GM12891 (cell line): ENCODE measurements at regions not wholly inside any gene's neighbourhood (a gene's known extent, or its start where the extent isn't known, plus 50 kb on each side); places are given as distances from the start of the nearest gene placed in this dataset.

ENCODE experiments used
- DNase-seq: peaks from one replicate; pipeline ENCODE4 v3.0.0; 2011; ENCODE audit warnings: low spot score; ENCODE audit not compliant: insufficient read length
- FAIRE-seq: peaks from 2 replicates; lab custom pipeline; 2011; peaks lifted over from hg19 to GRCh38; lab: Jason Lieb, UNC
- PAX5 ChIP-seq: IDR thresholded peaks from 2 replicates; pipeline ENCODE4 v1.6.1; 2011; ENCODE audit warnings: low read length, moderate library complexity, mild to moderate bottlenecking; ENCODE audit not compliant: insufficient read depth, severe bottlenecking
- POLR2A ChIP-seq: IDR thresholded peaks from 2 replicates; pipeline ENCODE4 v1.6.1; 2011; ENCODE audit warnings: low read depth, low read length, control low read depth
- POLR2AphosphoS5 ChIP-seq: IDR thresholded peaks from 2 replicates; pipeline ENCODE4 v1.6.1; 2011; ENCODE audit warnings: low read depth, low read length, control low read depth
- POU2F2 ChIP-seq: IDR thresholded peaks from 2 replicates; pipeline ENCODE4 v1.6.1; 2011; ENCODE audit warnings: low read depth, mild to moderate bottlenecking, control low read depth, low read length, moderate library complexity
- SPI1 ChIP-seq: IDR thresholded peaks from 2 replicates; pipeline ENCODE4 v1.6.1; 2011; ENCODE audit warnings: low read depth, low read length, control low read depth
- TAF1 ChIP-seq: IDR thresholded peaks from 2 replicates; pipeline ENCODE4 v1.6.1; 2011; ENCODE audit warnings: low read depth, low read length, control low read depth

DNA sequence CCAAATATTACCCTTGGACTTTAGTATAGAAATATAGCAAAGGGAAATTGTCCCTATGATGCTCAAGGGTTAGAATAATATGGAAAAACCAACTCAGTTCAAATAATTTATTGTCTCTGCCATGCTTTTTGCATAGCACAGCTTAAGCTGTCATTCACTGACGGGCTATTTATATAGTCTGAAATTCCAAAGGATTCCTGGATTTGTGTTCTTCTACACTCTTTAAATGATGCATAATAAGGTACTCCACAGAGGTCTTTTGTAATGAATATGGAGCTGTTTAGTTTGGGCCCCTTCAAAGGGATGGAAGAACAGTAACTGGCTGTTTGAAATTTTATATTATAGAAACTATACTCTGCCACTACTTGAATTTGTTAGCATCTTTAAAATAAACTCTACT is 276.6 kb upstream of the FERD3L start:
- no peak for TF ChIP-seq SPI1
- no peak for TF ChIP-seq TAF1
- TF ChIP-seq POLR2A, result no peak
- DNase-seq, result no peak
- FAIRE-seq, result no peak

DNA sequence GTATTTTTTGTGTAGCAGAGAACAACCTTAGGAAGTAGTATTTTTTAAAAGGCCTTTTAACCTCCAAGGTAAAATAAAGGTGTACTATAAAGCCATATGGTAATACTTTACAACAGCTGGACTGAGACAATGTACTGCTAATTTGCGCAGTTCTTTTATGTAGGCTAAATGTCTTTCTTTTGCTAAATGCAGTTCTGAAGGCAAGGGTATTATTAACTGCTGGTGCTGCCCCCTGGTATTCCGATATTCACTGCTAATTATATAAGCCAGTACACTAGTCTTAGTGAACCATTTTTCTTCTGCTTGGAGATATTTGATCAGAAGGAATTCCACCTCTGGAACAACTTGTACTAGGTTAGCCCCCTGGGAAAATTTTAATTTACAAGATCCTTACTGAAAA is 272.0 kb upstream of the FERD3L start:
- no peak for TF ChIP-seq POLR2AphosphoS5
- TF ChIP-seq PAX5, result no peak
- no peak for TF ChIP-seq POU2F2
- no peak for TF ChIP-seq SPI1
- TF ChIP-seq POLR2A, result no peak
- no peak for TF ChIP-seq TAF1
- DNase-seq (no peak), FAIRE-seq (no peak)

DNA sequence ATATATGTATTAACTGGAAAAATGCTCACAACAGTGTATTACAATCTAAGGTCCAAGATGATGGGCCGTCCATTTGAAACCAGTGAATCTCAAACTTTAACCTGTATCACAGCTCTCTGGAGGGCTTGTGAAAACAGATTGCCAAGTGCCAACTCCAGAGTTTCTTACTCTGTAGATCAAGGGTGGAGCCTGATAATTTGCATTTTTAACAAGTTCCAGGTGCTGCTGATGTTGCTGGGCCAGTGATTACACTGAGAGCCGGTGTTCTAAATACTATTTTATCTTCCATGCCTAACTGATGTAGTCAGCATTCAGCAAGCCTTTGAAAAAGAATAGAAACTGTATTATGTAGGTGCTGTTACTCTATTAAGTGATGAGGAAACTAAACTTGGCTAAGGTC is 269.9 kb upstream of the FERD3L start:
- no peak for FAIRE-seq
- DNase-seq, result no peak
- TF ChIP-seq TAF1 (no peak), POLR2AphosphoS5 (no peak), POU2F2 (no peak), SPI1 (no peak), POLR2A (no peak), PAX5 (no peak)

- no peak for DNase-seq
- no peak for FAIRE-seq
Observed at GRCh38 chr7:19413443-19413965, 268.3 kb upstream of the FERD3L start.

DNA sequence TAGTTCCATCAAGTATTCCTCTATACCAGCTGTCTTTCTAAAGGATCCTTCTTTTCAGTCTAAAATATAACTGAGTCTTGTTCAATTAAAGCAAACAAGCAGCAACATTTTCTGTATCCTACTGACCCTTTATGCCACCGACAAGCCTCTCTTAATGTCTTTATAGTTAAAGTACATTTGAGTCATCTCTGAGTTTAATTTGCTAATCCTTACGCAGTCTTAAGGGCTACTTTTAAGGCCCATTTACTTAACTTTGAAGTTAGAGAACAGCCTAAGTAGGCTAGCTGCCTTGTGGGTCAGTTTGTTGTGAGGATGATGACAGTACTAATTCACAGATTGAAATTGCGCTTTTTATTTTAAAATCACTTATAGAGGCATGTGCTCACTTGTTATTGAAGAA is 265.5 kb upstream of the FERD3L start:
- no peak for FAIRE-seq
- TF ChIP-seq POLR2AphosphoS5 (no peak), TAF1 (no peak), POLR2A (no peak), POU2F2 (no peak), SPI1 (no peak), PAX5 (no peak)
- DNase-seq, result no peak

More at GRCh38 chr7:19413443-19413965, 268.3 kb upstream of the FERD3L start:
- no peak for TF ChIP-seq POLR2AphosphoS5
- TF ChIP-seq TAF1, result no peak
- no peak for TF ChIP-seq POU2F2
- TF ChIP-seq PAX5, result no peak
- no peak for TF ChIP-seq SPI1
- no peak for TF ChIP-seq POLR2A

DNA sequence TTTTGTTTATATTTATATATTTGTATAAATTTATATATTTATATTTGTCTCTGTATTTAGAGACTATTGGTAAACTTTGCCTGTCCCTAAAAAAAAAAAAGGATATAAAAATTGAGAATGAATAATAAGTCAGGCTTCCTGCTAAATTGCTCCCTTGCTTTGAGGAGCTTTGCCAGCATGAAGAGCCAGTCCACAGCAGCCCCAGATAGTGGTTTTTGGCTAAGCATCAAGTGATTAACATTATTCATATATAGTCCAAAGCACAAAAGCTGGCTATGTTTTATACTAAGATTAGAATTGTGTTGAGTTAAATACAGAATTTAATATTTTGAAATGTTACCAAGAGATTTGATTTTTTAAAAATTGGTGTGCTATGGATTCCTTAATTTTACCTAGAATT is 264.9 kb upstream of the FERD3L start:
- no peak for TF ChIP-seq SPI1
- no peak for TF ChIP-seq TAF1
- no peak for TF ChIP-seq POLR2A
- TF ChIP-seq POU2F2, result no peak
- no peak for TF ChIP-seq PAX5
- no peak for TF ChIP-seq POLR2AphosphoS5
- DNase-seq (no peak), FAIRE-seq (no peak)

GRCh38 chr7:19408706-19409220 is 263.5 kb upstream of the FERD3L start:
- DNase-seq (no peak), FAIRE-seq (no peak)
- TF ChIP-seq SPI1 (no peak), POU2F2 (no peak), POLR2A (no peak), PAX5 (no peak), POLR2AphosphoS5 (no peak), TAF1 (no peak)

DNA sequence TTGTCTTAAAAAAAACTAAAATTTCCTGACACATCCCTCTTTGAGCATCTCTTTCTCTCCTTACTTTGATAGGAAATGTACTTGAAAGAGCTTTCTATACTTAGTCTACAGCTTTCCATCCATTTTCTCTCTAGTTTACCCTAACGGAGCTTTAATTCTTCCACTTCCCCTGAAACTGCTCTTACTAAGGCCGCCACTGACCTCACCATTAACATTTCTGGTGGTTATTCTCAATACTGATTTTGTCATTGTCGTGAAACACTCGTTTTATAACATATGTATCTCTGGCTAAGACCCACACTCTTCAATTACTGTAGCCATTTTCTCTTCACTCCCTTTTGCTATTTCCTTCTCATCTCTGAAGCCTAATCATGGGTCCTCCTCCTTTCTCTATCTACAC is 262.0 kb upstream of the FERD3L start:
- TF ChIP-seq POLR2A, result no peak
- TF ChIP-seq POLR2AphosphoS5, result no peak
- TF ChIP-seq PAX5, result no peak
- no peak for TF ChIP-seq POU2F2
- TF ChIP-seq SPI1, result no peak
- TF ChIP-seq TAF1, result no peak
- no peak for FAIRE-seq
- no peak for DNase-seq

DNA sequence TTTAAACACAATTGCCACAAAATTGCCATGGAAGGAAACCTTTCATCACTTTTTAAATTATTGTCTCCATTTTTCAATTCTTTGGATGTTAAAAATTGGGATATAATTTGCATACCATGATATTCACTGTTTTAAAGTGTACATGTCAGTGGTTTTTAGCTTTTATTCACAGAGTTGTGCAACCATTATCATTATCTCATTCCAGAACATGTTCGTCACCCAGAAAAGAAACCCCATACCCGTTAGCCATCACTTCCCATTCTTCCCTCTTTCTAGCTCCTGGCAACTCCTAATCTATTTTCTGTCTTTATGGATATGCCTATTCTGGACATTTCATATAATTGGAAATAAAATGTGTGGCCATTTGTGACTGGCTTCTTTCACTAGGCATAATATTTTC is 260.3 kb upstream of the FERD3L start:
- no peak for DNase-seq
- no peak for FAIRE-seq
- TF ChIP-seq POU2F2 (no peak), POLR2AphosphoS5 (no peak), SPI1 (no peak), POLR2A (no peak), TAF1 (no peak), PAX5 (no peak)

DNA sequence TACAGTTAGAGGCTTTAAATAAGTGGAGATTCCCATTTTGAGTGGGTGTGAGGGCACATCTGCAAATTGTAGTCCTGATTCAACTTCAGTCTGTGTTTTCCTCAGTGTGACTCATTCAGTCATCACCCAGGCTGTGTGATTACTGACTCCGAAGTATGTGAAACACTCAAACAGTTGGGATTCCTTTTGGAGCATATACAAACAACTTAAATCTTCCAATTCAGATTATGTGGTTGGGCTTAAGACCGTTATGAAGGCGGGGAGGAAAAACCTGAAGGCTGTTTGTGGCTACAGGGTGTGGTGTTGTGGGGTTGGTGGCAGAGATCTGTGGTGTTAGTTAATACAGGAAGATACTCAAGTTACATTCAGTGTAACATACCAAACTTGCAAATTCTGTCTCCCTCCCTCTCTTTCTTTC is 259.7 kb upstream of the FERD3L start:
- DNase-seq (no peak), FAIRE-seq (no peak)
- no peak for TF ChIP-seq POU2F2
- TF ChIP-seq TAF1, result no peak
- no peak for TF ChIP-seq SPI1
- TF ChIP-seq PAX5, result no peak
- TF ChIP-seq POLR2AphosphoS5, result no peak
- no peak for TF ChIP-seq POLR2A
